Central memory CD4-positive, alpha-beta T cell (primary cell): ENCODE measurements at regions not wholly inside any gene's neighbourhood (a gene's known extent, or its start where the extent isn't known, plus 50 kb on each side); places are given as distances from the start of the nearest gene placed in this dataset.
"Not testable (repeated sequence)": the region's sequence is repeated elsewhere in the genome, so short reads cannot be mapped to it uniquely, and the experiment has no call there.

ENCODE experiments used
- DNase-seq: peaks from one replicate; pipeline ENCODE4 v3.0.0; 2022

DNA sequence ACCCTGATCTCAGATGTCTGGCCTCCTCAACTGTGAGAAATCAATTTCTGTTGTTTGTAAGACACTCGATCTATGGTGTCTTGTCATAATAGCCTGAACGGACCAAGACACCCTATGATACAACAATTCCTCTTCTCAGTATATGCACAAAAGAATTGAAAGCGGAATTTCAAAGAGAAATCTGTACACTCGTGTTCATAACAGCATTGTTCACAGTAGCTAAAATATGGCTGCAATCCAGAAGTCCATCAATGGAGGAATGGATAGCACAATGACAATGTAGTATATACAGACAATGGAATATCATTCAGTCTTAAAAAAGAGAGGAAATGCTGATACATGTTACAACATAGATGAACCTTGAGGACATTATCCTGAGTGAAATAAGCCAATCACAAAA is 354.6 kb downstream of the SFMBT2 start:
- DNase-seq = no peak

DNA sequence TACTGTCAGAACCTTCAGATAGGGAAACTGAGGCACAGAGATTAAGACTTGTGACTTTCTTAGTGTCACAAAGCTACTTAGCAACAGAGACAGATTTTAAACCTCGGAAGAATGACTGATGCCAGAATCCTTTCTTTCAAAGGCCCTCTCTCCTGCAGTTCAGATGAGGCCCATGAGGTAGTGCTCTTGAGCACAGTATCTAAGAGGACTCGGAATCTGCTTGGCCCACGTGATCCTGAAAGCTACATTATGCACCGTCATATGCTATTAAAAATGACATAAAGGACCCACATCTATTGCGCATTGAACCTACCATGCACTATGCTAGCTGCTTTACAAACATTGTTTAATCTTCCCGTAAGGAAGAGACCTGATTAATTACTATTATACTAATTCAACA is 355.9 kb downstream of the SFMBT2 start:
- DNase-seq = no peak

DNA sequence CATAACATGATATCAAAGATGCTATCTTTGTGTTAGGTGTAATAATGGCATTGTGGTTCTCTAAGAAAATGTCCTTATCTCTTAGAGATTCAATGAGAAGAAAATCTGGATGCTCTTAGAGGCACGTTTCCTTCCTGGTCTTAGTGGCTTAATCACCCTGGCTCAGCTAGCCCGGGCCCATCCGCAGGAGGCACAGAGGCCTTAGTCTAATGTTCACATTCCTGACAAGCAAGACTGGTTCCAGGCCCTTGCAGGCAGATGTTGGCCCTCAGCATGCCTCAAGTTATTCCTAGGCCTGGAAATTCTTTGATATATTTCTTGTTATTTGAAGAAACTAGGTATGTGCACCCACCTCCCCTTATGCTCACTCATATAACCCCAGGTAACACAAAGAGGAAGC is 357.6 kb downstream of the SFMBT2 start:
- no peak for DNase-seq

DNA sequence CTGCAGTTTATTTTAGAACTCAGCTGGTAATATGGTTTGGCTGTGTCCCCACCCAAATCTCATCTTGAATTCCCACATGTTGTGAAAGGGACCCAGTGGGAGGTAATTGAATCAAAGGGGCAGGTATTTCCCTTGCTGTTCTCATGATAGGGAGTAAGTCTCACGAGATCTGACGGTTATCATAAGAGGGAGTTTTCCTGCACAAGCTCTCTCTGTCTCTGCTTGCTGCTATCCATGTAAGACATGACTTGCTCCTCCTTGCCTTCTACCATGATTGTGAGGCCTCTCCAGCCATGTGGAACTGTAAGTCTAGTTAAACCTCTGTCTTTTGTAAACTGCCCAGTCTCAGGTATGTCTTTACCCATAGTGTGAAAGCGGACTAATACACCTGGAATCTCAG is 360.8 kb downstream of the SFMBT2 start:
- DNase-seq = not testable (repeated sequence)

DNA sequence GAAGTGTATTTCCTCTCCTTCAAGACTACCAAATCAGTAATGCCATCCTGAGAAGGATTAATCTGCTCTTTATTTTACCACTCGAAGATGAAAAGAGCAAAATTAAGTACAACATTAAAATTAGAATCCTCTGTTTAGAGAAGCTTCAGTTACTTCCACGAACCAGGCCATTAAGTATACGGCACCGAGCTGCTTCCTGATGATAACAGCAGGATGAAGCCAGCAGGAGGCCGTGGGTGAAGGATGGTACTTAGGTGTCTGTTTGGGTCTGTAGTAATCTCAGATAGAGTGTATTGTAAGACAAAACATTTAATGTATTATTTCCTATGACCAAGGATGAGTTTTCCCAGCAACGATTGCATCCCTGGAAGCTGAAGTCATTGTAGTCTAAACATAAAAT is 362.8 kb downstream of the SFMBT2 start:
- no peak for DNase-seq

DNA sequence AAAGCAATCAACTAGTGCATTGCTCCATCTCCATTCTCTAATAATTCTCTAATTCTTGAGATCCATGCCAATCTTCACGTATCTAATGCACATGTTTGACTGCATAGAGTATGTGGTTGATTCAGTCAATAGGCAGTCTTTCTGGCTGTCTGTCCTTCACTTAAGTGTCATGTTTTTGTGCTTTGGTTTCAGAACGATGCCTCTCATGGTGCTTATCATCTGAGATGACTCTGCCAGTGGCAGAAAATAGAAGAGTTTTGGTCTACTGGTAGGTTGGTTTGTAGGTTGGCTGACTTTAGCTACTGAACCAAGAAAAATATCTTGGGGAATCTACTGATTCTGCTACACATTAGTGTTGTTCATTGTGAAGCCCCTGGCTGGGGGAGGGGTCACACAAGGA is 364.2 kb downstream of the SFMBT2 start:
- no peak for DNase-seq

DNA sequence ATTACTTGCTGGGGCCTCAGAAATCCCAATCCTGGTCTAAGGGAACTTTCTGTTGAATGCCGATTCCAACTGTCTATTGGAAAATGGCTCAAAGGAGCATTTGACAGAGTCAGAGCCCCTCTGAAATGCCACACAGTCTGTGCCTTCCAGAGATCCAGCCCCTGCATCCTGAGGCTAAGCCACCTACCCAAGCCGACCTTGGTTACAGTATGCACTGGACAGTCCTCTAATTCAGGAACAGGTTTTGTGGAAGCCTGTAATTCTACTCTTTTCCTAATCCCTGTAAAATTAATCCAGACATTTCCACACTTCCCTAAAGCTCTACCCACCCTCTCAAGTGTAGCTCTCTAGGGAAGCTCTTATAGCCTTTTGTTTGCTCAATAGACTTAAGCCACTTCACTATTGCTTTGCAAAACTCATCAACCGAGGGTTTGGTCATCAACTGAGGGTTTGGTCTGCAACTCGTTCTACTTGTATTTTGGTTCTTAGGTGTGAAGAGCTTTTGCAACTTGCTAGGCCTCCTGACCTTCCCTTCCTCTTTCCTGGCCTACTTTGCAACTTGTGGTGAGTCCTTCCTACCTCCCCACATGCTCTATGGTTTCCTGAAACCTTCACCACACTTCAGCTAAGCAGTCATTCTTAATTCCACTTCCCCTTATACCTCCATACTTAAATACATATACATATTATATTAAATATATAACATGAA is 364.8 kb downstream of the SFMBT2 start:
- peak; percentile 36 for DNase-seq

DNA sequence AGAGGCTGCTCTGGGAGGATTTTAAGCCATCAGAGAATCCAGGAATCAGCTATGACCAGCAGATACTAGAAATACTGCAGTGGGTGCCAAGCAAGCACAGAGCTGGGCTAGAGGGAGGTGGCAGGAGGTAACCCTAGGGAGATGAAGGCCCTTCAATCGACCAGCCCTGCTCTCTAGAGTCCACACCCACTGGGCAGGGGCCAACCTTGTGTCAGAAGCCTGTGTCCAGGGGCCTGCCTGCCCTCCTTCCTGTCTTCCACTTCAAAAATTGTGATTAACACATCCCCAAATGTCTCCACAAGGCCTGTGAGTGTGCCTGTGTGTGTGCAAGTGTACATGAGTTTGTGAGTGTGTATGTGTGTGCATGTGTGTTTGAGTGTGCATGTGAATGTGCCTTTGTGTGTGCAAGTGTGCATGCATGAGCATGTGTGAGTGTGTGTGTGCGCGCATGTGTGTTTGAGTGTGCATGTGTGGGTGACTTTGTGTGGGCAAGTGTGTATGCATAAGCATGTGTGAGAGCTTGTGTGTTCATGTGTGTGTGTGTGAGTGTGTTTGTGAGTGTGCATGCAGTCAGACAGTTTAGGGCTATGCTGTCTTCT is 367.7 kb downstream of the SFMBT2 start:
- no peak for DNase-seq

DNA sequence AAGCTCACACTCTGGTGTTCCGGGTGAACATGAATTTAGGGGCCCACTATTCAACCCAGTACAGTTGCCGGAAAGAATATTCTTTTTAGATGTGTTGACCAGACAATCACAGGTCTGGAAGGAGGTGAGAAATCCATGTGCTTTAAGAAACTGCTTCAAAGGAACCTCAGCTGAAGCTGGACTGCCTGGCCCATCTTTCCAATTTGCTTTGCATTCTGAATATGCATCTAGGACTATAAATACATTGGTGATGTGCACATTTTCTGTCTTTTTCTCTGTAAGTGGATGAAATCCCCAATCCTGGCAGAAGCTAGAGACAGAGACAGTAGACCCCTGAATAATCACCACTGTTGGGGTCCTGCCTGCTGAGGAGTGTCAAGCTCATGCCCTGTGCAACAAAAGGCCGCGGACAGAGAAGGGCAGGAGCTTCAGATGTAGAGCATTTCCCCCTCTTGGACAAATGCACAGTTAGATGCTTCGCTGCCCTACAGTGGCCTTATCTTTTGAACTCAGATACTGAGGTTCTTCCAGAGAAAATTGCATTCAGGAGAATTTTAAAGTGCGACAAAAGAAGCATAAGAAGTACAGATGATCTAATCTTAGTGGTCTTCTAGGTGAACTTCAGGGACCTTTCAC is 368.3 kb downstream of the SFMBT2 start:
- no peak for DNase-seq

DNA sequence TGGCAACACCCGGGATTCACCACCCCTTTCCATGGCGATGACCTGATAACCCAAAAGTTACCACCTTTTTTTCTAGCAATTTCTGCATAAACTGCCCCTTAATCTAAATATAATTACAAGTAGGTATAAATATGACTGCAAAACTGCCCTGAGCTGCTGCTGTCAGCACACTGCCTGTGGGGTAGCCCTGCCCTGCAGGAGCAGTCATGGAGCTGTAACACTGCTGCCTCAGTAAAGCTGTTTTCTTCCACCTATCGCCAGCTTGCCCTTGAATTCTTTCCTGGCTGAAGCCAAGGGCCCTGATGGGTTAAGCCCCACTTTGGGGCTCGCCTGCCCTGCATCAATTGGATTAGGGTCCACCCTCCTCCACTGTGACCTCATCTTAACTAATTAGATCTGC is 368.8 kb downstream of the SFMBT2 start:
- no peak for DNase-seq

DNA sequence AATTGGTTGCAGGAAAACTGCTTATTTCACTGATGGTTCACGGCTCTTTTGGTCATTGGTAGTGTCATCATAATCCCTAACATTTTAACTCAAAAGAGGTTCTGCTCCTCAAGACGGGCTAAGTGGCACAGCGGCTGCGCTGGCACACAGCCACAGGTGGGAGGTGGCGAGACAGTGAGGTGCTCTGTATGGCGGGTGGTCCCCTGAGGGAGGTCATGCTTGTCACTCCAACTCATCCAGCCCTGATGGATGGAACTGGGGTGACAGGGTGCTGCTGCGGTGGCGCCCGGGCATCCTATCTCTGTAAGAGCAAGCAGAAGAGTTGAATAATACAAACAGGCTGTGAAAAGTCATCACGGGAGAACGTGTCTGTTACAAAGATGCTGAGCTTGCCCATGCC is 370.2 kb downstream of the SFMBT2 start:
- no peak for DNase-seq

DNA sequence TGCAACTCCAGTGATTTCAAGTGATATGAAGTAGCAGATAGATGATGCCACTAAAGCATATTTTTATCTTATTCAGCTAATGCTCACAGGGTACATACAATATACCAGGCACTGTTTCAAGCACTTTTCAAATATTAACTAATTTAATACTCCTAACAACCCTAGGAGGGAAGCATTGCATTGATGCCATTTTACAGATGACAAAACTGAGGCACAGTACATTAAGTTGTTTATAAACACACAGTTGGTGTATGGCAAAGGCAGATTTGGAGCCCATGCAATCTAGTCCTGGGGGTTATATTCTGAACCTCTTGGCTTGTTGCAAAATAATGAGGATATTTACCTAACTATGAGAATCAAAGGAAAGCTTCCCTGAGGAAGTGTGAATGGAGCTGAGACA is 371.0 kb downstream of the SFMBT2 start:
- no peak for DNase-seq

DNA sequence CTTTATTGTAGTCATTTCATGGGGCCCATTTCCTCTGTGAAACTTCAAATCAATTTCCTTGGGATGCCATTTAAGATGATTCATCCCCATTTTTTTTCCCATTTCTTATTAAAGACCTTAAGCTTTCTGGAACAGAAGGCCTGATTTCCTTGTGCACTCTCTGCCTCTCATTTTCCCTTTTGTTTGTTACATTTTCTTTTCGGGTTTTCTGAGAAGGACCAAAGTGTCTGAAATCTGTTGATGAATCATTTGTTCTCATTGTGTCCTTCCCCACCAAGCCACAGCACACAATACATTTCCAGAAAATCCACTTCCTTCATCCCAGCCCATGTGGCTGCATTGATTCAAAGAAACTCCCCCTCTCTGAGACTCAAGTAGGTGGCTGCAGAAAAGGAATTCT is 372.4 kb downstream of the SFMBT2 start:
- no peak for DNase-seq

DNA sequence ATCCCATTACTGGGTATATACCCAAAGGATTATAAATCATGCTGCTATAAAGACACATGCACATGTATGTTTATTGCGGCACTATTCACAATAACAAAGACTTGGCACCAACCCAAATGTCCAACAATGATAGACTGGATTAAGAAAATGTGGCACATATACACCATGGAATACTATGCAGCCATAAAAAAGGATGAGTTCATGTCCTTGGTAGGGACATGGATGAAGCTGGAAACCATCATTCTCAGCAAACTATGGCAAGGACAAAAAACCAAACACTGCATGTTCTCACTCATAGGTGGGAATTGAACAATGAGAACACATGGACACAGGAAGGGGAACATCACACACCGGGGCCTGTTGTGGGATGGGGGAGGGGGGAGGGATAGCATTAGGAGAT is 373.4 kb downstream of the SFMBT2 start:
- not testable (repeated sequence) for DNase-seq

DNA sequence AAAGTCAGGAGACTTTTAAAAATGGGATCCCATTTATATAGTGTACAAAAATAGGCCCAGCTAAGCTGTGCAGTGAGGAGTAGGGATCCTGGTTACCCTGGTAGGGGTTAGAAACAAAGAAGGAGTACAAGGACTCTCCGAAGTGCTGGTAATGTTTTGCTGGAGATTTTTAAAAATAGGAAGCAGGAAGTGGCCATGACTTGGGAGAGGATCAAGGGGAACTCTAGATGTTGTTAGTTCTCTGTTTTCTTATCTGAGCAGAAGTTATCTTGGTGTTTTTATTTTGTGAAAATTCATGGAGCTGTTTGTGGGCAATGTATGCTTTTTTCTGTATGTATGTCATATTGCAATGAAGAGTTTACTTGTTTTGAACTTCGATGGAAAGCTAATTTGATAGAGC is 373.9 kb downstream of the SFMBT2 start:
- DNase-seq = no peak

DNA sequence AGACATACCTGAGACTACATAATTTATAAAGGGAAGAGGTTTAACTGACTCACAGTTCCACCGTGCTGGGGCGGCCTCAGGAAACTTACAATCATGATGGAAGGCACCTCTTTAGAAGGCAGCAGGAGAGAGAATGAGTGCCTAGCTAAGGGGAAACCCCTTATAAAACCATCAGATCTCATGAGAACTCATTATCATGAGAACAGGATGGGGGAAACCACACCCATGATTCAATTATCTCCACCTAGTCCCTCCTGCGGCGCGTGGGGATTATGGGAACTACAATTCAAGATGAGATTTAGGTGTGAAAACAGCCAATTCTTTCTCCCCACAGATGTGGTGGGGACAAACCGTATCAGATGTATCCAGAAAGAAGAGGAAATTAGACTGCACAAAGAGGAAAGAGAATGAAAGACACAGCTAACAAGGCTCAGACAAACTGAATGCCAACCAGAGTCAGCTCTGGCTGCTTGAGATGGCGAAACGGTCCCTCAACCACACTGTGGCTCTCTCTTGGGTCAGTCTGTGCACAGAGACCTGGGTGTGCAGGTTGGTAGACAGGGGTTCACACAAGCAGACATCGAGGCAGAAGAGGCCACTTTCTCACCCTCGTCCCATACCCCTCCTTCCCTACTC is 375.6 kb downstream of the SFMBT2 start:
- peak; percentile 8 for DNase-seq

DNA sequence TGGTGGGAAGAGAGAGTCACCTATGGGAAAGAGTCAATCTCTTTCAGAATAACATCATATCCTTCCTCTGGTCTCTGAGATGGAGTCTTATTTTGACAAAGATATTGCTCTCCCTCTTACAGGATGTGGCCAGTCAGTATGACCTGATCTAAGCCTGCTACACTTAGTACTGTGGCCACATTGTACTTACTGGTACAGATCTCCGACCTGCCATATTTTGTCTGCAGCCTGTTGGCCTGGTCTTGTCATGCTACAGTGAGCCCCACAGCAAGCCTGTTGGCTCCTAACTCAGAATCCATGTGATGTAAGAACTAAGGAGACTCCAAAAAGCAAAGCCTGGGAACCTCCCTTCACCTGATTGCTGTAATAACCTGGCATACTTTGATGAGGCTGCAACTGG is 377.8 kb downstream of the SFMBT2 start:
- DNase-seq = no peak

DNA sequence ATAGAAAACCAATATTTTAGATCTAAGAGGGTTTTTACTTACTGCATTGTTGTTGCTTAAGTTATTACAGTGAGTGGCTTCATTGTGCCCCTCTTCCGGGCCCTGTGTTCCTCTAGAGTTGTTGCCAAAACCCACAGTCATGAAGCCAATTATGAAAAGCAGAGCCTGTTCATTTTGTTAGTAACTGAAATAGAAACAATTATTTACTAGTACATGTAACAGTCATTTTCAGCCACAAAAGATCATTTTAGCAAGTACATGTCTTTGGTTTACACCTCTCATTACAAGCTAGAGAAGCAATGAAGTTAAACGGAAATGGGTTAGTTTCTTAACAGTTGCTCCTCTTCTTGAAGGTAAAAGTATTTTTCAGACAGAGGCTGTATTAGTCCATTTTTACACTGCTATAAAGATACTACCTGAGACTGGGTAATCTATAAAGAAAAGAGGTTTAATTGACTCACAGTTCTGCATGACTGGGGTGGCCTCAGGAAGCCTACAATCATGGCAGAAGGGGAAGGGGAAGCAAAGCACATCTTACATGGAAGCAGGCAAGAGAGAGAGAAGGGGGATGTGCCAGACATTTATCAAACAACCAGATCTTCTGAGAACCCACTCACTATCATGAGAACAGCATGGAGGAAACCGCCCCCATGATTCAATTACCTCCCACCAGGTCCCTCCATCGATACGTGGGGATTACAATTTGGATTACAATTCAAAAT is 380.5 kb downstream of the SFMBT2 start:
- no peak for DNase-seq

DNA sequence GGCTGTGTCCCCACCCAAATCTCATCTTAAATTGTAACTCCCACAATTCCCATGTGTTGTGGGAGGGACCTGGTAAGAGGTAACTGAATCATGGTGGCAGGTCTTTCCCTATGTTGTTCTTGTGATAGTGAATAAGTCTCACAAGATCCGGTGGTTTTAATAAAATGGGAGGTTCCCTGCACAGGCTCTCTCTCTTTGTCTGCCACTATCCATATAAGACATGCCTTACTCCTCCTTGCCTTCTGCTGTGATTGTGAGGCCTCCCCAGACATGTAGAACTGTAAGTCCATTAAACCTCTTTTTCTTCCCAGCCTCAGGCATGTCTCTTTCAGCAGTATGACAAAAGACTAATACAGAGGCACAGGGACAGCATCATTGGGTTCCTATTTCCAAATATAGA is 381.2 kb downstream of the SFMBT2 start:
- DNase-seq = no peak

DNA sequence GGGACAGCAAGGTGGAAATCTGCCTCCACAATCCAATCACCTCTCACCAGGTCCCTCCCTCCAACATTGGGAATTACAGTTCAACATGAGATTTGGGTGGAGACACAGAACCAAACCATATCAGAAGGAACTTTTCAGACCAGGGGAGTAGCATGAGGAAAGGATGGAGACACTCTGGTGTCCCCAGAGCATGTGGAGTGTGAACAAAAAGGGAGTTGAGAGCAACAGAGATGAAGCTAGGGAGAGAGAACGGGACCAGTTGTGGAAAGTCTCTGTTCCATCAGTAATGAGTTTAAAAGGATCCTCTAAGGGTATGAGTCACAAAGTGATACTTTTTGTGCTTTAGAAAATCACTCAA is 382.0 kb downstream of the SFMBT2 start:
- no peak for DNase-seq

DNA sequence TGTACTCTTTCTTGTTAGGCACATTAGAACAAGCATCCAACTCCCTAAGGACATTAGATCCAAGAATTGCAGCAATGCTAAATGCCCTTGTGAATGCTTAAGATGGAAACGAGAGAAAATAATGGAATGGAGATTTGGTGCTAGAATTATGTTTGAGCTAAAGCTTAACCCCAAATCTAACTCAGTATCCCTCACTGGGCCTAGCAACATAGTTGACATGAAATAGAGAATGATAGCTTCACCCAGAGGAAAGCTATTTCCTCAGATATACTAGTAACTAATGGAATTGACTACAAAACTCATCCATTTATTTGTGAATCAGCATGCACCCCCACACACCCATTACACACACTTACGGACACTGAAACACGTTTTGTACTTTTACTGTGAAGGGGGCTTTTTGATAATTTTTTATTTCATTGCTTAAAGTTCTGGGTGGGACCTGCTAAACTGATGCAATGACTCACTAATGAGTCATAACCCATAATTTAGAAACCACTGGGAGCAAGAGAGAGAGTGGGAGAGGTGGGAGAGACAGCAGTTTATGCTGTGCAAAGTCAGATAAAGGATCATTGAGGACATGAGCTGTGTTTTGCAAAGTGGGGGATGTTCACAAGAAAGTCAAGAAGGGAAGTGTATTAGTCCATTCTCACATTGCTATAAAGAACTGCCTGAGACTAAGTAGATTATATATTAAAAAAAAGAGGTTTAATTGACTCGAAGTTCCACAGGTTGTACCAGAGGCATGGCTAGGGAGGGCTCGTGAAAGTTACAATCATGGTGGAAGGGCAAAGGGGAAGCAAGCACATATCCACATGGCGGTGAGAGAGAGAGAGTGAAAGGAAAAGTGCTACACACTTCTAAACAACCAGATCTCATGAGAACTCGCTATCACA is 382.7 kb downstream of the SFMBT2 start:
- DNase-seq = no peak

DNA sequence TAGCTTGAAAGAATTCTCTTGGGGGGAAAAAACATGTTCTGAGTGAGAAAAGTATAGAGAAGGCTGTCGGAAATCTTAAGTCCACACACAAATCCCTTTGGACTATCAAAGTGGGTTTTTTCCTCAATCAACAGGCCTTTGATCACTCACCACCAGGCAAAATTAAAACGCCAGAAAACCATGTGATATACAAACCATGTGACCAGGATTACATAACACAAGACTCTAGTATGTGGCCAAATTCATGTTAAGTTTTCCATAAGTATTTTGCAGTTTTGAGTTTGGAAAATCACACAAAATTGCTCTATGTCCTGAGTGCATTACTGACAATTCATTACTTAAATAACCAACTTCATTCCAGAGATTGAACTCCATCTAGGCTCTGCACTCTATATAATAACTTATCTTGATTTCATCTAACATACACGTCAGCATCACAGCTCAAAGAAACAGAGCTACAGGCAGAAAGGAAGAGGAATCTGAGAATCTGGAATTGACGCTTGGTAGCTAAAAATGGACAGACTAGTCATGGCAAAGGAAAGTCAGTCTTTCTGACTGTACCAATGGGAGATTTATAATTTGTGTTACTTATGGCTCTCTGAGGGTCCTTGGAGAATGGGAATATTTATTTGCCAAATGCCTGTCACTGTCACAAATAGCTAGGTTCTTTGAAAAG is 383.5 kb downstream of the SFMBT2 start:
- DNase-seq = no peak
